Lower leg skin (tissue), 3 donors: ENCODE measurements at regions not wholly inside any gene's neighbourhood (a gene's known extent, or its start where the extent isn't known, plus 50 kb on each side); places are given as distances from the start of the nearest gene placed in this dataset.

ENCODE experiments used
- POLR2A ChIP-seq, 2 donors: fragments of 450-650 bp; IDR thresholded peaks; one replicate each; pipeline ENCODE4 v1.6.1; 2016 to 2017; ENCODE audit warnings: antibody characterized with exemption in 2 of 2, mild to moderate bottlenecking in 1 of 2, moderate library complexity in 1 of 2
- TF ChIP-seq, protein P1 (sequence below), 3 donors: fragments of 450-650 bp; IDR thresholded peaks; one replicate each; pipeline ENCODE4 v1.5.1; 2016; ENCODE audit warnings: antibody characterized with exemption in 3 of 3, mild to moderate bottlenecking in 3 of 3, moderate library complexity in 2 of 3

DNA sequence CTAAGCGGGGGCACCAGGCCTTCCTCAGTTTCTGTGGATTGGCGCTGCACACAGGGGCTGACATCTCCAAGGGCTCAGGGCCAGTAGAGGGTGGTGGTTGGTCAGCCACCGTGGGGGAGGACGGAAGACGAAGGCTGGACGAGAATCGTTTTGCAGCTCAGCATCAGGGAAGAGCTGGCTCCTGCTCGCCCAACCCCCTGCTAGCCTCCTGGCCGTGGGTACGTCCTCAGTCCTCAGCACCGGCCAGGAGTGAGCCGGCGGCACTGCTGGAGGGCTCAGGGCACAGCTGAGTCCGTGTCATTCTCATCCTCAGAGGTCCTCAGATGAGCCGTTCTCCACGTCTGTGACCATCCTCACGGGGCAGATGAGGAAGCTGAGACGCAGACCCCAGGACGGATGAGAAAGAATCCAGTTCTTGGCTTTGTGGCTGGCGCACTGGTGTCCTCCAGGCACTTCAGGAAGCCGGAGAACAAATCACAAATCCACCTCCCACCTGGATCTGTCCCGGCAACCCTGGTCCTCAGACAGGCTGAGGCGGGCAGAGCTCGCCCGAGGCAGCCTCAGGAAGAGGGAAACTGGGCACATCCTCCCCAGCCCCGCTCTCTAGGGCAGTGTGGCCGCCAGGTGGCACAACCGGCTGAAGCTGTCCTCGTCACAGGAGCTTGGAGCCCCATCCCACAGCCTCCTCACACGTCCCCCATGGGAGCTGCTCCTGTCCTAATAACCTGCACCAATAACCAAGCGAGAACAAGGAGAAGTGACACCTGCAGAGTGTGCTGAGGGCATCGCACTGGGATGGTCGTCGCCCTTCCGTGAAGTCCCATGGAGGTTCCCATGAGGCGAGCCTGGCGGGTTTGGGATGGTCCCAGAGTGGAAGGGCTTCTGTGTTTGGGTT lies 393.7 kb downstream of the BRD1 start:
- TF ChIP-seq, protein P1, sequence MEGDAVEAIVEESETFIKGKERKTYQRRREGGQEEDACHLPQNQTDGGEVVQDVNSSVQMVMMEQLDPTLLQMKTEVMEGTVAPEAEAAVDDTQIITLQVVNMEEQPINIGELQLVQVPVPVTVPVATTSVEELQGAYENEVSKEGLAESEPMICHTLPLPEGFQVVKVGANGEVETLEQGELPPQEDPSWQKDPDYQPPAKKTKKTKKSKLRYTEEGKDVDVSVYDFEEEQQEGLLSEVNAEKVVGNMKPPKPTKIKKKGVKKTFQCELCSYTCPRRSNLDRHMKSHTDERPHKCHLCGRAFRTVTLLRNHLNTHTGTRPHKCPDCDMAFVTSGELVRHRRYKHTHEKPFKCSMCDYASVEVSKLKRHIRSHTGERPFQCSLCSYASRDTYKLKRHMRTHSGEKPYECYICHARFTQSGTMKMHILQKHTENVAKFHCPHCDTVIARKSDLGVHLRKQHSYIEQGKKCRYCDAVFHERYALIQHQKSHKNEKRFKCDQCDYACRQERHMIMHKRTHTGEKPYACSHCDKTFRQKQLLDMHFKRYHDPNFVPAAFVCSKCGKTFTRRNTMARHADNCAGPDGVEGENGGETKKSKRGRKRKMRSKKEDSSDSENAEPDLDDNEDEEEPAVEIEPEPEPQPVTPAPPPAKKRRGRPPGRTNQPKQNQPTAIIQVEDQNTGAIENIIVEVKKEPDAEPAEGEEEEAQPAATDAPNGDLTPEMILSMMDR (IDR thresholded peaks at IDR 0.05) = no peak
- TF ChIP-seq POLR2A (IDR thresholded peaks at IDR 0.05) = no peak
